HepG2 (cell line): ENCODE measurements at regions not wholly inside any gene's neighbourhood (a gene's known extent, or its start where the extent isn't known, plus 50 kb on each side); places are given as distances from the start of the nearest gene placed in this dataset.

Experiments used
- ATAC-seq: fragments of 200-7000 bp; cut with Tn5 transposase; 3 replicates; pipeline ENCODE4 v1.9.1; 2020; ENCODE audit warnings: mild to moderate bottlenecking, moderate library complexity
- BruUV-seq: library from RNA; stranded (reverse); fragments of 400-500 nt; replicated peaks from 2 replicates; lab custom pipeline; 2021; lab: Mats Ljungman, UMichigan
- CTCF ChIA-PET: fragments of 300-600 bp; formaldehyde crosslinking; extraction: SDS; loops from one replicate; lab custom pipeline; 2021; ENCODE audit warnings: low total read pairs, inconsistent platforms, low intra/inter-chr PET ratio; lab: Yijun Ruan, JAX
- POLR2A ChIA-PET: fragments of 350-600 bp; sonication (Branson Sonifier 250); formaldehyde crosslinking; loops from one replicate; lab custom pipeline; 2020; ENCODE audit warnings: antibody characterized with exemption, inconsistent platforms; lab: Yijun Ruan, JAX
- DNase-seq: peaks from one replicate; pipeline ENCODE4 v3.0.0-alpha.2; 2015; ENCODE audit warnings: low spot score
- FAIRE-seq: peaks from 3 replicates; lab custom pipeline; 2011; peaks lifted over from hg19 to GRCh38; lab: Jason Lieb, UNC
- H2AFZ ChIP-seq: one replicate; pipeline ENCODE4 v1.6.1; 2011; ENCODE audit warnings: low read length, inconsistent platforms
- H3K27ac ChIP-seq: fragments of 300-600 bp; 3 replicates; pipeline ENCODE4 v1.8.0; 2011; ENCODE audit warnings: mixed run types, mild to moderate bottlenecking, mixed read lengths, low read length, inconsistent platforms; ENCODE audit not compliant: insufficient read depth; ENCODE audit errors: extremely low read length
- H3K27me3 ChIP-seq, 2 experiments: fragments of 200-600 bp in 1 of 2; 2 replicates in 1 of 2; 3 replicates in 1 of 2; pipeline versions ENCODE4 v1.6.0 to v1.8.0; 2011; ENCODE audit warnings: low read length in 2 of 2, mild to moderate bottlenecking in 2 of 2, moderate library complexity in 2 of 2, inconsistent platforms in 1 of 2; ENCODE audit not compliant: insufficient read depth in 2 of 2, control insufficient read depth in 1 of 2
- H3K36me3 ChIP-seq, 2 experiments: fragments of 200-600 bp in 1 of 2; replicated peaks in 1 of 2; 2 replicates in 1 of 2; 3 replicates in 1 of 2; pipeline versions ENCODE4 v1.5.1 to v1.8.0; 2011; ENCODE audit warnings: low read length in 2 of 2, inconsistent platforms in 1 of 2; ENCODE audit not compliant: insufficient read depth in 2 of 2, control insufficient read depth in 1 of 2
- H3K4me1 ChIP-seq: 2 replicates; pipeline ENCODE4 v1.5.1; 2012; ENCODE audit warnings: low read length, inconsistent platforms; ENCODE audit not compliant: insufficient read depth
- H3K4me2 ChIP-seq: 2 replicates; pipeline ENCODE4 v1.6.0; 2011; ENCODE audit warnings: low read depth, low read length, inconsistent platforms
- H3K4me3 ChIP-seq, 3 experiments: fragments of 200-600 bp in 1 of 3; sonication (generic), shearing (Covaris generic) in 1 of 3; replicated peaks in 1 of 3; 2 replicates each; pipeline ENCODE4 v1.5.1; 2011 to 2016; ENCODE audit warnings: low read length in 3 of 3, inconsistent platforms in 2 of 3, low read depth in 2 of 3, mild to moderate bottlenecking in 2 of 3, control low read depth in 1 of 3, mixed read lengths in 1 of 3; ENCODE audit not compliant: insufficient read depth in 1 of 3
- H3K79me2 ChIP-seq: one replicate; pipeline ENCODE4 v1.6.1; 2011; ENCODE audit warnings: low read length, inconsistent platforms; ENCODE audit not compliant: insufficient read depth
- H3K9ac ChIP-seq: 2 replicates; pipeline ENCODE4 v1.6.0; 2011; ENCODE audit warnings: mild to moderate bottlenecking, low read depth, low read length, inconsistent platforms; ENCODE audit not compliant: insufficient read depth
- H3K9me3 ChIP-seq: 2 replicates; pipeline ENCODE4 v1.5.1; 2012; ENCODE audit warnings: mild to moderate bottlenecking, low read length
- H4K20me1 ChIP-seq: 2 replicates; pipeline ENCODE4 v1.6.0; 2011; ENCODE audit warnings: inconsistent platforms, mild to moderate bottlenecking, low read length, moderate library complexity; ENCODE audit not compliant: insufficient read depth
- DMAP1 ChIP-seq: IDR thresholded peaks from 2 replicates; pipeline ENCODE4 v1.6.1; 2016
- ETV5 ChIP-seq: IDR thresholded peaks from 2 replicates; pipeline ENCODE4 v1.6.1; 2018; ENCODE audit warnings: missing biosample characterization, missing genetic modification reagents, inconsistent platforms, borderline replicate concordance
- GPBP1L1 ChIP-seq: sonication (generic); formaldehyde crosslinking; IDR thresholded peaks from 2 replicates; pipeline ENCODE4 v1.5.0; 2020; ENCODE audit warnings: mild to moderate bottlenecking, missing genetic modification reagents
- HMG20A ChIP-seq: IDR thresholded peaks from 2 replicates; pipeline ENCODE4 v1.6.1; 2016; ENCODE audit warnings: borderline replicate concordance
- HOMEZ ChIP-seq: IDR thresholded peaks from 2 replicates; pipeline ENCODE4 v1.6.1; 2016; ENCODE audit warnings: low read depth
- MEIS1 ChIP-seq: sonication (generic); formaldehyde crosslinking; IDR thresholded peaks from 2 replicates; pipeline ENCODE4 v1.9.0; 2021; ENCODE audit warnings: mild to moderate bottlenecking, missing genetic modification reagents, moderate library complexity, borderline replicate concordance
- NFIC ChIP-seq: IDR thresholded peaks from 2 replicates; pipeline ENCODE4 v1.6.1; 2012; ENCODE audit warnings: mild to moderate bottlenecking, low read length, inconsistent platforms
- NR2F6 ChIP-seq, 2 experiments: IDR thresholded peaks; 2 replicates each; pipeline ENCODE4 v1.6.1; 2016; ENCODE audit warnings: antibody characterized with exemption in 1 of 2, mild to moderate bottlenecking in 1 of 2
- RARG ChIP-seq: sonication (generic); formaldehyde crosslinking; IDR thresholded peaks from 2 replicates; pipeline ENCODE4 v1.4.0; 2020; ENCODE audit warnings: low read depth, mild to moderate bottlenecking, missing genetic modification reagents
- SMARCE1 ChIP-seq: fragments of 450-650 bp; IDR thresholded peaks from 2 replicates; pipeline ENCODE4 v1.6.1; 2017; ENCODE audit warnings: borderline replicate concordance
- TARDBP ChIP-seq: sonication (generic); formaldehyde crosslinking; IDR thresholded peaks from 2 replicates; pipeline ENCODE4 v1.8.0; 2022; ENCODE audit warnings: mild to moderate bottlenecking, missing genetic modification reagents
- TEAD3 ChIP-seq: optimal IDR thresholded peaks from 2 replicates; pipeline ENCODE3; 2016; ENCODE audit warnings: borderline replicate concordance
- THAP8 ChIP-seq: sonication (generic); formaldehyde crosslinking; IDR thresholded peaks from 2 replicates; pipeline ENCODE4 v1.5.1; 2020; ENCODE audit warnings: missing genetic modification reagents, mild to moderate bottlenecking, borderline replicate concordance
- ZFP37 ChIP-seq: sonication (generic); formaldehyde crosslinking; IDR thresholded peaks from 2 replicates; pipeline ENCODE4 v1.4.0; 2020; ENCODE audit warnings: missing genetic modification reagents, borderline replicate concordance
- ZNF20 ChIP-seq: sonication (generic); formaldehyde crosslinking; IDR thresholded peaks from 2 replicates; pipeline ENCODE4 v1.4.0; 2020; ENCODE audit warnings: mild to moderate bottlenecking, moderate library complexity, missing genetic modification reagents
- ZNF326 ChIP-seq: sonication (generic); formaldehyde crosslinking; IDR thresholded peaks from 2 replicates; pipeline ENCODE4 v1.4.0; 2020; ENCODE audit warnings: missing genetic modification reagents, borderline replicate concordance
- ZNF512 ChIP-seq: sonication (generic); formaldehyde crosslinking; IDR thresholded peaks from 2 replicates; pipeline ENCODE4 v1.4.0; 2020; ENCODE audit warnings: mild to moderate bottlenecking, missing genetic modification reagents
- ZNF614 ChIP-seq: IDR thresholded peaks from 2 replicates; pipeline ENCODE4 v1.6.1; 2018; ENCODE audit warnings: missing biosample characterization, missing genetic modification reagents, inconsistent platforms, borderline replicate concordance
- ZNF670 ChIP-seq: sonication (generic); formaldehyde crosslinking; IDR thresholded peaks from 2 replicates; pipeline ENCODE4 v1.8.0; 2022; ENCODE audit warnings: mild to moderate bottlenecking, missing genetic modification reagents, borderline replicate concordance
- ZNF776 ChIP-seq: sonication (generic); formaldehyde crosslinking; IDR thresholded peaks from 2 replicates; pipeline ENCODE4 v1.4.0; 2020; ENCODE audit warnings: mild to moderate bottlenecking, missing genetic modification reagents
- WGBS: methylation state at CpG from one replicate; pipeline ENCODE4 v1.1.6; 2017; ENCODE audit warnings: low lambda C conversion rate; 5-methylcytosine and 5-hydroxymethylcytosine counted together
- in situ Hi-C: cut with HindIII; loops from 2 replicates; pipeline ENCODE4 v1.10.0; 2017; ENCODE audit warnings: low pct_unique_long_range_greater_than_20kb; ENCODE audit not compliant: extremely low pct_ligation_motif_present
- intact Hi-C: fragments of 100-400 bp; cut with micrococcal nuclease; formaldehyde crosslinking; loops from one replicate; pipeline ENCODE4 v1.10.0; 2022; ENCODE audit not compliant: unreplicated experiment

- TF ChIP-seq NR2F6 (IDR thresholded peaks at IDR 0.05) (no peak), NR2F6 (CRISPR knock-in tag; IDR thresholded peaks at IDR 0.05) (no peak), ZNF614 (CRISPR knock-in tag) (no peak), HMG20A (CRISPR knock-in tag) (no peak), THAP8 (no peak), NFIC (no peak), DMAP1 (CRISPR knock-in tag) (no peak), MEIS1 (CRISPR knock-in tag) (no peak)
- TF ChIP-seq, all 625 proteins: peak for 0
Measured at GRCh38 chr9:79308012-79308411, 263.8 kb upstream of the TLE4 start (continued).

GRCh38 chr9:79312686-79313421 is 258.9 kb upstream of the TLE4 start:
- 15% methylated on average over 10 of the region's 13 CpGs for WGBS
- intact Hi-C loops: no loop called here
- TF ChIP-seq ZNF670: no peak
- no peak for TF ChIP-seq TARDBP (CRISPR knock-in tag)
- TF ChIP-seq ZFP37 (CRISPR knock-in tag): no peak
- TF ChIP-seq ZNF326: no peak
- TF ChIP-seq ZNF776: no peak
- no peak for TF ChIP-seq ZNF512
- no peak for TF ChIP-seq TEAD3 (CRISPR knock-in tag)
- no peak for TF ChIP-seq RARG (CRISPR knock-in tag)
- TF ChIP-seq ZNF20 (CRISPR knock-in tag): no peak
- TF ChIP-seq HOMEZ (CRISPR knock-in tag): no peak
- no peak for TF ChIP-seq ETV5 (CRISPR knock-in tag)
- no peak for TF ChIP-seq SMARCE1
- TF ChIP-seq GPBP1L1: no peak

More at GRCh38 chr9:79312686-79313421, 258.9 kb upstream of the TLE4 start:
- Histone ChIP-seq H2AFZ (no peak overlapping the region), H3K4me1 (no peaks in the 10 kb centered on the region), H3K9ac (no peak overlapping the region), H3K27ac (no peak overlapping the region), H3K36me3 (no peaks in the 10 kb centered on the region), H3K4me2 (no peak overlapping the region), H3K9me3 (no peaks in the 10 kb centered on the region), H3K27me3 (no peaks in the 10 kb centered on the region), H3K4me3 (no peak overlapping the region), H3K79me2 (no peaks in the 10 kb centered on the region), H4K20me1 (no peaks in the 10 kb centered on the region)
- no TSS peak for BruUV-seq
- no peak for DNase-seq
- POLR2A ChIA-PET: no interaction called here
- in situ Hi-C loops: no loop called here
- no peak; the same call in 2 of the 3 replicates for ATAC-seq
- FAIRE-seq: no peak
- CTCF ChIA-PET: no interaction called here
